Bronchial epithelial cell (primary cell): ENCODE measurements at regions not wholly inside any gene's neighbourhood (a gene's known extent, or its start where the extent isn't known, plus 50 kb on each side); places are given as distances from the start of the nearest gene placed in this dataset.

Source experiments
- DNase-seq: peaks from one replicate; pipeline ENCODE4 v3.0.0-alpha.2; 2010; ENCODE audit warnings: low read depth
- FAIRE-seq: peaks from 2 replicates; lab custom pipeline; 2011; peaks lifted over from hg19 to GRCh38; lab: Jason Lieb, UNC
- H3K27me3 ChIP-seq: 2 replicates; pipeline ENCODE4 v1.5.1; 2011; ENCODE audit warnings: low read length; ENCODE audit not compliant: control insufficient read depth, insufficient read depth
- H3K36me3 ChIP-seq: 2 replicates; pipeline ENCODE4 v1.5.1; 2011; ENCODE audit warnings: low read length; ENCODE audit not compliant: control insufficient read depth, insufficient read depth
- H3K4me3 ChIP-seq: 2 replicates; pipeline ENCODE4 v1.5.1; 2011; ENCODE audit warnings: mild to moderate bottlenecking, low read depth, low read length, control low read depth
- TF ChIP-seq, protein P1 (sequence below): IDR thresholded peaks from 2 replicates; pipeline ENCODE4 v1.5.1; 2011; ENCODE audit warnings: mild to moderate bottlenecking, moderate library complexity, low read length, control low read depth, inconsistent platforms; ENCODE audit not compliant: insufficient read depth, severe bottlenecking

DNA sequence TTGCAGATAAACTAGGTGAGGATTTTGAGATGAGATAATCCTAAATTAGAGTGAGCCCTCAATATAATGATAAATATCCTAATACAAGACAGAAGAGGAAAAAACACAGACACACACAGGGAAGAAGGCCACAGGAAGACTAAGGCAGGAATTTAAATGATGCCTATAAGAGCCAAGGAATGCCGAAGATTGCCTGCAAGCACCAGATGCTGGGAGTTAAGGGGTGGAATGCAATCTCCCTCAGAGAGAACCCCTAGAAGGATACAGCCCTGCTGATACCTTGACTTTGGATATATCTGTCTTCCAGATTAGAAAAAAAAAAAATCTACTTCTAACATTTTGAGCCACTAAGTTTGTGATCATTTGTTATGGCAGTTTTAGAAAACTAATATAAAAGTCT is 299.7 kb upstream of the PRMT6 start:
- no peaks in the 10 kb centered on the region for H3K36me3 ChIP-seq
- no peaks in the 10 kb centered on the region for H3K27me3 ChIP-seq
- DNase-seq (no peak), FAIRE-seq (no peak)
- no peak overlapping the region for H3K4me3 ChIP-seq
- TF ChIP-seq, protein P1, sequence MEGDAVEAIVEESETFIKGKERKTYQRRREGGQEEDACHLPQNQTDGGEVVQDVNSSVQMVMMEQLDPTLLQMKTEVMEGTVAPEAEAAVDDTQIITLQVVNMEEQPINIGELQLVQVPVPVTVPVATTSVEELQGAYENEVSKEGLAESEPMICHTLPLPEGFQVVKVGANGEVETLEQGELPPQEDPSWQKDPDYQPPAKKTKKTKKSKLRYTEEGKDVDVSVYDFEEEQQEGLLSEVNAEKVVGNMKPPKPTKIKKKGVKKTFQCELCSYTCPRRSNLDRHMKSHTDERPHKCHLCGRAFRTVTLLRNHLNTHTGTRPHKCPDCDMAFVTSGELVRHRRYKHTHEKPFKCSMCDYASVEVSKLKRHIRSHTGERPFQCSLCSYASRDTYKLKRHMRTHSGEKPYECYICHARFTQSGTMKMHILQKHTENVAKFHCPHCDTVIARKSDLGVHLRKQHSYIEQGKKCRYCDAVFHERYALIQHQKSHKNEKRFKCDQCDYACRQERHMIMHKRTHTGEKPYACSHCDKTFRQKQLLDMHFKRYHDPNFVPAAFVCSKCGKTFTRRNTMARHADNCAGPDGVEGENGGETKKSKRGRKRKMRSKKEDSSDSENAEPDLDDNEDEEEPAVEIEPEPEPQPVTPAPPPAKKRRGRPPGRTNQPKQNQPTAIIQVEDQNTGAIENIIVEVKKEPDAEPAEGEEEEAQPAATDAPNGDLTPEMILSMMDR: no peak

DNA sequence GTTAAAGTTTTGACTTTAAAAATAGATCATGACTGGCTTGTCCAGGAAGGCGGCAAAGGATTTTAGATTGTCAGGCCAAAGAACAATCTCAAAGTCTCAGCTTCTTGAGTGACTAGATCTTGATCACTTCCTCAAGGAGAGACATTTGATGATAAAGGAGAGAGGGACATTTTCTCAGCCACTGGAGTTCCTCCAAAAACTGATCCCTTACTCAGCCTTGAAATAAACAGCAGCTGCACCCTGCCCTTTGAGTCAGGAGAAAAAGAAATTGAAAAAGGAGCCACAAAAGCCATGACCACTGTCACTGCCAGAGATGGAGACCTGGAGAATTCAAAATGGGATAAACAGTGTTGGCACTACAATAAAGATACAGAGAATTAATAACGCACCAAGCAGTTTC is 288.4 kb upstream of the PRMT6 start:
- DNase-seq (peak; percentile 5), FAIRE-seq (no peak)
- TF ChIP-seq, protein P1: no peak
- no peaks in the 10 kb centered on the region for H3K27me3 ChIP-seq
- H3K36me3 ChIP-seq: no peaks in the 10 kb centered on the region
- H3K4me3 ChIP-seq: no peak overlapping the region

DNA sequence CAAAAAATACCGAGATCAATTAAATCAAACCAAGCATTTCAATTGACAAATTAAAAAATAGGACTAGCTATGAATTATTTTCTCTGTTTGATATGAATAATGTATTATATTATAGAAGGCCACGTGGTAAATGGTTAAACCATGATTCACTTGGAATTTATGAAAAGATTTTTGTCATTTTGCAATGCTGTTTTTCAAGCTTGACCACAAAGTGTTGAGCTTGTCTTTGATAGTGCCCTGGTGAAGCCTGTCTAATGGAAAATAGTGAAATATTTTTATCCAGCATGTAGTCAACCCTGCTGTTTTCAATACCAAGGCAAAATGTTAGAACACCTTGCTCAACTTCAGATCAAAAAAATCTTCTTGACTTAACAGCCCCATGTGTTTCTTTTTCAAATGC is 288.0 kb upstream of the PRMT6 start:
- Histone ChIP-seq H3K4me3 (no peak overlapping the region), H3K27me3 (no peaks in the 10 kb centered on the region), H3K36me3 (no peaks in the 10 kb centered on the region)
- DNase-seq: peak; percentile 79
- no peak for FAIRE-seq
- TF ChIP-seq, protein P1: no peak

DNA sequence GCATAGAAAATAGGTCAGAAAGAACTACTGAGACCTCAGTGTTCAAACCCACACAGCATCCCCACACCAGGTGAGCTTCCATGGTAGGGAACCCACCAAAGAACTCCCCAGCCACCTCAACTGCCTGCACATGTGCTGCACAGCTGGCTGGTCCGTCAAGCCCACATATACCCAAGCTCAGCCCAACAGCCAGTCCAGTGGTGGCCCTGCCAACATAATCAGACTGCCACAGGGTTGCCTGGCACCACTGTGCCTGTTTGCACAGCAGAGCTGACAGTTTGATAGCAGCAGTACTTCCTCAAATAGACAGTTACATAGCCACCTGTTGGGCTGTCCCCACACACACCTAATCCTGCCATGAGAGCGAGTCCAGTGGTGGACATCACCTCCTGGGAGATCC is 283.3 kb upstream of the PRMT6 start:
- DNase-seq (no peak), FAIRE-seq (no peak)
- TF ChIP-seq, protein P1: no peak

DNA sequence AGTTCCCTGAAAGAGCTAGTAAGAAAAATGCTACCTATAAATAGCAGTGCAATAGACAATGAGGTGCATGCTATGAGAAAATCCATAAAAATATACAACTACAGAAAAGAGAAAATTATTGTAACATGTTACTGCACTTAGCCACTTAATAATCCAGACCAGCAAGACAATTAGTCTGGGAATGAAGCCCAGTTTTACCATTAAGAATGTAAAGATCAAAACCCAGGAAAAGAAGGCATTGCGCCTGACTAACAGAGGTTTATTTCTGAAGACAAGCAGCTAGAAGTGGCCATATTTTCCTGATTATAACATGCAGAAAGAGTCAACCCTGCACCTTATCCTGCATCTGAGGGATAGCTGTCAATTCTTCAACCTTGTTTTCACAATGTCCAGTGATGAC is 276.4 kb upstream of the PRMT6 start:
- H3K27me3 ChIP-seq: no peaks in the 10 kb centered on the region
- FAIRE-seq: no peak
- no peak overlapping the region for H3K4me3 ChIP-seq
- DNase-seq: no peak
- H3K36me3 ChIP-seq: no peaks in the 10 kb centered on the region
- TF ChIP-seq, protein P1: no peak

More for the DNA sequence above, 283.3 kb upstream of the PRMT6 start:
- Histone ChIP-seq H3K36me3 (no peaks in the 10 kb centered on the region), H3K27me3 (no peaks in the 10 kb centered on the region), H3K4me3 (no peak overlapping the region)

DNA sequence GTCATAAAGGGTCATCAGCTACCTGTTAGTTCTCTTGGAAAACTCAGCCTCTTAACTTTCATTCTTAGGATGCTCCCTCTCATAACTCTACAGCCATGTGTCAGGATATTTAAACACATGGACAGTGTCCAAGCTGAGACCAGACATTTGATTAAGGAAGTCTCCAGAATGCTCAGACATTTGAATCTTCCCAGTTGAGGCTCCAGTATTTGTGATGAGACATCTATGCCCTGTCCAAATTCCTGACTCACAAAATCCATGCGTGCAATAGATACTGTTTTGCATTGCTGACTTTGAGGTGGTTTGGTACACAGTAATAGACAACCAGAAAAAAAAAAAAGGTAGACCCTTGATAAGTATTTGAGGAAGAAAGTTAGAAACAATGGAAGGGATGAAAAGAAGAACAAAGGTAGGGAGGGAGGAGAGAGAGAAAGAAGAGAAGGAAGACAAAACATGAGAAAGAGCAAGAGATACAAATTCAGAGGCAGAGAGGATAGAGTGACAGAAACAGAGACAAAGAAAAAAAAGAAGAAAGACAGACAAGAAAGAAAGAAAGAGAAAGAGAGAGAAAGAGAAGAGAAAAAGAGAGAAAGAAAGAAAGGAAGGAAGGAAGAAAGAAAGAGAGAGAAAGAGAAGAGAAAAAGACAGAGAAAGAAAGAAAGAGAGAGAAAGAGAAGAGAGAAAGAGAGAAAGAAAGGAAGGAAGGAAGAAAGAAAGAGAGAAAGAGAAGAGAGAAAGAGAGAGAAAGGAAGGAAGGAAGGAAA is 275.5 kb upstream of the PRMT6 start:
- no peaks in the 10 kb centered on the region for H3K27me3 ChIP-seq
- DNase-seq: peak; percentile 14
- FAIRE-seq: no peak

More for the DNA sequence above, 275.5 kb upstream of the PRMT6 start:
- no peak overlapping the region for H3K4me3 ChIP-seq
- TF ChIP-seq, protein P1: no peak
- H3K36me3 ChIP-seq: no peaks in the 10 kb centered on the region
